GM12892 (cell line): ENCODE measurements at regions not wholly inside any gene's neighbourhood (a gene's known extent, or its start where the extent isn't known, plus 50 kb on each side); places are given as distances from the start of the nearest gene placed in this dataset.

Experiments used
- DNase-seq: peaks from one replicate; pipeline ENCODE4 v3.0.0; 2011; ENCODE audit not compliant: insufficient read length
- FAIRE-seq: peaks from 2 replicates; lab custom pipeline; 2011; peaks lifted over from hg19 to GRCh38; lab: Jason Lieb, UNC
- POLR2A ChIP-seq: IDR thresholded peaks from 2 replicates; pipeline ENCODE4 v1.6.1; 2011; ENCODE audit warnings: low read depth, low read length, control low read depth
- POLR2AphosphoS5 ChIP-seq: IDR thresholded peaks from 2 replicates; pipeline ENCODE4 v1.6.1; 2011; ENCODE audit warnings: low read depth, low read length, control low read depth
- TAF1 ChIP-seq: IDR thresholded peaks from 2 replicates; pipeline ENCODE4 v1.6.1; 2011; ENCODE audit warnings: low read depth, mild to moderate bottlenecking, control low read depth, low read length, borderline replicate concordance

DNA sequence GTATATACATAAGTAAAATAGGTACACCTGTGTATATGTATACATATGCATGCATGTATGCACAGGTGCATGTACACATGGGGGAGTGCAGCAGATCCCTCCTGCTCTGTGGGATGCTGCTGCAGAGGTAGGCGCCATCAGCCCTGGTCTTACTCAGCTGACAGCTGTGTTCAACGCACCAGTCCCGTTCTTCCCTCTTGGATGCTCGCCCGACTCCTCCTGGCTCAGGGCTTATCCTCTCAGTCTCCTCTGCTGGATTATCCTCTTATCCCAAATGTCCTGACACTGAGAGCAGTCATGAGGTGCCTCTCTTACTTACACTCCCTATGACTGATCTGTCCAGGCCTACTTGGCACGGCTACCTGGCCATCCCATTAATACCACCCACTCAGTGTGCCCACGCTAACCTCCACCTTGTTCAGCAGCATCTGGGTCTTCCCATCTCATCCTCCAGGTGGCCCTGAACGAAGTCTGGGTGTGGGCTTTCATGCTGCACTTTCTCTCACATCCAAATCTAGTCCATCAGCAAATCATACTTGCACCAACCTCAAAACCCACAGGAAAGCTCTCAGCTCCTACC, 357.1 kb downstream of the TCERG1L start:
- TF ChIP-seq TAF1: no peak
- TF ChIP-seq POLR2AphosphoS5: no peak
- no peak for TF ChIP-seq POLR2A
- FAIRE-seq: no peak
- DNase-seq: no peak

GRCh38 chr10:130956251-130956650, 355.3 kb downstream of the TCERG1L start:
- TF ChIP-seq POLR2A: no peak
- FAIRE-seq (no peak), DNase-seq (no peak)

DNA sequence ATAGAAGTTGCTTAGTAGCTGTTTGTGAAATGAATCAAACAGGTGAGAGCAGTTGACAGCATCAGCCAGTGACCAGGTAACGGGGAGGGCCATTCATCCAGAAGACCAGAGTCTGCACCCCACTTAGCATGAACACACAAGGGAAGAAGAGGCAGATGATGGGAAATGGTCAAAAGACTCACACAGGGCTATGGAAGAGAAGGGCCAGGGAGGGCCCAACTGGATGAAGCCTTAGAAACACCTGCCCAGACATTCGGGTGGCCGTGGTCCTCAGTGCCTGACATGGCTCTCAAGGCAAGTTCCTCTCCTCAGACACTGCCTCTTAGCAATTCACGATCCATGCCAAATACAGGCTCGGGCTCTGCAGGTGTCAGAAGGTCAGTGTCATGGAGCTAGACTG, 354.1 kb downstream of the TCERG1L start:
- DNase-seq: no peak
- TF ChIP-seq POLR2A (no peak), POLR2AphosphoS5 (no peak), TAF1 (no peak)
- FAIRE-seq: no peak

GRCh38 chr10:130958003-130958402, 353.5 kb downstream of the TCERG1L start:
- TF ChIP-seq POLR2AphosphoS5: no peak
- TF ChIP-seq TAF1: no peak
- TF ChIP-seq POLR2A: no peak
- FAIRE-seq (no peak), DNase-seq (no peak)

DNA sequence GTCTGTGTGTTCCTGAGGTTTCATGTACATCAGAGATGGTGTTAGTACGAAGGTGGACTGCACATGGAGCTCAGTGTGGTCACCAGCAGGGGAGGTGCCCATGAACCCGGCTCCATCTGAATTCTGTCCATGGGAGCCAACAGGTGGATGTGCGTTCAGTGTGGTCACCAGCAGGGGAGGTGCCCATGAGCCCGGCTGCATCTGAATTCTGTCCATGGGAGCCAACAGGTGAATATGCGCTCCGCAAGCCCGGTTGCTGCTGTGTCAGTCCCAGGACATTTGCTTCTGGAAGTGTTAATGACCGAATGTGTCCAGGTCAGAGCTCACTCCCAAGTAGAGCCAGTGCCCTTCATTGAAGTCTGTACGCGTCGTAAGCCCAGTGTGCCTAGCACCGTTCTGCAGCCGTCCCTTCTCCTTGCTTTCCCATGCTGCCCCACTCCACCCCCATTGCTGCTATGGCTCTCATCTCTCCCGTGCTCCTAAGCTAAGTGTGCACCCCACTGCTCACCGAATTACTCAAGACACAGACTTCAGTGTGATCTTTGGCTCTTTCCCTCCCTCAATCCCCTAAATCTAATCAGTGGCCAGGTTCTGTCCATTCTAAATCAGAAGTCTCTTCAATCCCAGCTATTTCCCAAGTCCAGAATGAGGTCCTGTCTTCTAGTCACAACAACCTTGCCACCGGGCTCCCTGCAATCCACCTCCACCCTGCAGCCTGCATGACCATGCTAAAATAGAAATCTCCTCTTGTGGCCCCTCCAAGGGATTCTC, 352.4 kb downstream of the TCERG1L start:
- FAIRE-seq: no peak
- DNase-seq: no peak
- TF ChIP-seq TAF1: no peak
- TF ChIP-seq POLR2AphosphoS5: no peak
- no peak for TF ChIP-seq POLR2A

DNA sequence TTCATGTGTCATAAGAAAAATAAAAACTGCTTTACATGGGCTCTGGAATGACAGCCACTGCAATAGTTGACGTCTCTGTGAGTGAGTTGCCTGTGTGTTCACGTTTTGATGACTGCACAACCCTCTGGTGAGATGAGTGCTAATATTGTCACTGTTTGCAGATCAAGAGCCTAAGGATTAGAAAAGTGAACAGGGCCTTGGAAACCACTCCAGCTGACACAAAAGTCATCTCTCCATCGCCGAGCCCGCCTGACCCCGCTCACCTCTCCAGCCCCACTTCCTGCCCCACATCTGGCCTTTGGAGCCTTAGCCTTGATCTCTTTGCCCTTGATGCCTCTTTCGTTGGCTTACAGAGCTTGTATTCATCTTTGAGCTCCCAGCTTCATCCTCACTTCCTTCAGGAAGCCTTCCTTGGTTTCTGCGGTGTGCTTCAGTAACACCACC, 351.7 kb downstream of the TCERG1L start:
- FAIRE-seq (no peak), DNase-seq (no peak)
- TF ChIP-seq POLR2A (no peak), TAF1 (no peak), POLR2AphosphoS5 (no peak)

- DNase-seq (no peak), FAIRE-seq (no peak)
- TF ChIP-seq TAF1 (no peak), POLR2AphosphoS5 (no peak), POLR2A (no peak)
Observed at GRCh38 chr10:130960531-130960930, 351.0 kb downstream of the TCERG1L start.

DNA sequence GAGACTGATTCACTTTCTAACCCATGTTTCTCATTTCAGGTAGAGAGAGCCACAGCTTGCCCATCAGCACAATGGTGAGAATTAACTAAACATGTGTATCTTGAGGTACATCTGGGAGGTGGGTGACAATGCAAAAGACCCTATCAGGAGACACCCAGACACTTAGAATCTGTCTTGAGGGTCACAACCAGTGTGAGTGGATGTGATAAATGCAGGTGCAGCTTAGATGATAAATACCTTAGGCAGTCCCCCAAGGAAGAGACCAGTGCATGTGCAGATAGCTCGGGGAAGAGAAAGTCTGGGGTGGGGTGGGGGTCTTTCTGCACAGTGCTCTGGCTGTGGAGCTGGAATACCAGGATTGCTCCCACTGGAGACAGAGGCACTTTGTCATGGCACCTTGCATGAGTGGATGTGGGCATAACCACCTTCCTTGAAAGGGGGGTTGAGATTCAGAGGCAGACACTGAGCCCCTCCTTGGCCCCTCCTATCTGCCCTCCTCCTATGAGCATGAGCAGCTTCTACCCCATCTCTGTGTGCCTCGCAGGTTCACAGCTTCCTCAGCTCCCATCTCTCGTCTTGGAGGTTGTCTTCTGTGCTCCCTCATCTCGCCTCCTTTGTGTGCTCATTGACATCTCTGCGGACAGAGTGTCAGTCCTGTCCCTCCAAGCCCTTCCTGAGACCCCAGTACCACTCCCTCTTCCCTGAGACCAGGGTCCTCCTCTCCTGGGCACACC, 349.8 kb downstream of the TCERG1L start:
- FAIRE-seq (no peak), DNase-seq (no peak)
- TF ChIP-seq POLR2A (no peak), POLR2AphosphoS5 (no peak), TAF1 (no peak)

DNA sequence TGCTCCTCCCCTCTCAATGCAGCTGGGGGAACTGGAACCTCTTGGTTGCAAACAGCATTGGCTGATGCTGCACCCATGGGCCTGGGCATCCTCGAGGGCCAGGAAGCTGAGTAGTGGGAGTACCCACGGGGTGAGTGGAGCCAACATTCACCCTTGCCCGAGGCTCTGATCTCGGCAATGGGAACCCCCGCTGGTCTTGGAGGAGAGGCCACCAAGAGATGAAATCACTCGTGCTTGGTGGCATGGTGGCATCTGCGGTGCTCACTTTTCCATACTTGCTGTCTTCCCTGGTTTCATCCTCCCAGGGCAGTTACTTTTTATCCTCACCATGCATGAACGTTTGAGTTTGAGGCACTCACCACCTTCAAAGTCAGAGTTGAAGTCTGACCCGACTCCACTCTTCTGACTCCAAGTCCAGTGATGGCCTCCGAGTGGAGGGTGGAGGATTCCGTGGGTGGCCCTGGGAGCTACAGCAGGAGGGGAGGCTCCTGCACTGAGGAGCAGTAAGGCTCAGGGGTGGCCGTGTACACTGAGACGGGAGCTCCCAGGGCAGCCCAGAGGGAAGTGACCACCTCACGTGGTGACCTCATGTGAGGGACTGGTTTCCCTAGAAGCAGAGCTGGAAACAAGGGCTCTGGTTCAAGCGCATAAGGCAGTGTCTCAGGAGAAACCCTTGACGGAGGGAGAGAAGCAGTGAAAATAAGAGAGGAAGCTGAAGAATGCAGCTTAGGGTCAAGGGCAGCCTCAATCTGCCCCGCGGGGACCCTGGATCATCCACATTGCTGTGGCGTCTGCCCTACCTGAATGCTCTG, 349.1 kb downstream of the TCERG1L start:
- TF ChIP-seq POLR2AphosphoS5: no peak
- TF ChIP-seq POLR2A: no peak
- TF ChIP-seq TAF1: no peak
- DNase-seq (no peak), FAIRE-seq (no peak)

GRCh38 chr10:130963052-130963393, 348.5 kb downstream of the TCERG1L start:
- TF ChIP-seq POLR2AphosphoS5 (no peak), POLR2A (no peak), TAF1 (no peak)
- DNase-seq (no peak), FAIRE-seq (no peak)
